Upper lobe of right lung (tissue), 1 donor: ENCODE measurements at regions not wholly inside any gene's neighbourhood (a gene's known extent, or its start where the extent isn't known, plus 50 kb on each side); places are given as distances from the start of the nearest gene placed in this dataset.

Experiments used
- ATAC-seq: fragments of 200-7000 bp; cut with Tn5 transposase; one replicate; pipeline ENCODE4 v1.9.1; 2020; ENCODE audit warnings: mild to moderate bottlenecking, moderate library complexity
- DNase-seq: peaks from one replicate; pipeline ENCODE4 v3.0.0-alpha.2; 2020
- H3K27ac ChIP-seq: fragments of 200-600 bp; one replicate; pipeline ENCODE4 v1.8.0; 2022
- H3K27me3 ChIP-seq: fragments of 200-600 bp; one replicate; pipeline ENCODE4 v1.8.0; 2022; ENCODE audit warnings: mild to moderate bottlenecking
- H3K36me3 ChIP-seq: fragments of 200-600 bp; one replicate; pipeline ENCODE4 v1.8.0; 2022
- H3K4me1 ChIP-seq: fragments of 200-600 bp; one replicate; pipeline ENCODE4 v1.8.0; 2022
- H3K4me3 ChIP-seq: fragments of 200-600 bp; one replicate; pipeline ENCODE4 v1.8.0; 2022; ENCODE audit warnings: mild to moderate bottlenecking
- H3K9me3 ChIP-seq: fragments of 200-600 bp; one replicate; pipeline ENCODE4 v1.8.0; 2022
- intact Hi-C: fragments of 100-400 bp; cut with DNase I; formaldehyde crosslinking; loops from one replicate; pipeline ENCODE4 v1.11.0; 2022
- TF ChIP-seq, protein P1 (sequence below): fragments of 200-600 bp; IDR thresholded peaks from one replicate; pipeline ENCODE4 v1.8.0; 2022; ENCODE audit warnings: antibody characterized with exemption
- donor health status: DM: no; HTN: yes; CAD: no; lungs with severe emphysema.

DNA sequence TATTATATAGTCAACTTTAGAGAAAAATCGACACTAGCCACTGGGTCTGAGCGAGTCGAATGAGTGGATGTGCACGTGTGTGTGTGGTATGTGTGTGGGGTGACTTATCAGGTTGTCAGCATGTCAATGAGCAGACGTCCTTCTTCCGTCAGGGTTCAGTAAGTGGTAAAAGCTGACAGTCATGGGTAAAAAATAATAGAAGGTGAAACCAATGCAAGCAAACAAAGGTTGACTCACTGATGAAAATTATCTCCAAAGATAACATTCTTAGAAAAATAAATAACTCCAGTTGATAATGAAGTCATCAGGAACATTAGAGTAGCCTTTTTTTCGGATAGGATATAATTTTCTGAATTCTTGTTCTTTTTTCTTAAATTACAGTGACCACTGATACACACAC lies 243.8 kb upstream of the FOXQ1 start:
- Histone ChIP-seq H3K27ac (no peak overlapping the region), H3K4me1 (no peaks in the 10 kb centered on the region), H3K36me3 (no peaks in the 10 kb centered on the region), H3K27me3 (no peaks in the 10 kb centered on the region), H3K4me3 (no peak overlapping the region), H3K9me3 (no peaks in the 10 kb centered on the region)
- DNase-seq (no peak), ATAC-seq (no peak)
- TF ChIP-seq, protein P1, sequence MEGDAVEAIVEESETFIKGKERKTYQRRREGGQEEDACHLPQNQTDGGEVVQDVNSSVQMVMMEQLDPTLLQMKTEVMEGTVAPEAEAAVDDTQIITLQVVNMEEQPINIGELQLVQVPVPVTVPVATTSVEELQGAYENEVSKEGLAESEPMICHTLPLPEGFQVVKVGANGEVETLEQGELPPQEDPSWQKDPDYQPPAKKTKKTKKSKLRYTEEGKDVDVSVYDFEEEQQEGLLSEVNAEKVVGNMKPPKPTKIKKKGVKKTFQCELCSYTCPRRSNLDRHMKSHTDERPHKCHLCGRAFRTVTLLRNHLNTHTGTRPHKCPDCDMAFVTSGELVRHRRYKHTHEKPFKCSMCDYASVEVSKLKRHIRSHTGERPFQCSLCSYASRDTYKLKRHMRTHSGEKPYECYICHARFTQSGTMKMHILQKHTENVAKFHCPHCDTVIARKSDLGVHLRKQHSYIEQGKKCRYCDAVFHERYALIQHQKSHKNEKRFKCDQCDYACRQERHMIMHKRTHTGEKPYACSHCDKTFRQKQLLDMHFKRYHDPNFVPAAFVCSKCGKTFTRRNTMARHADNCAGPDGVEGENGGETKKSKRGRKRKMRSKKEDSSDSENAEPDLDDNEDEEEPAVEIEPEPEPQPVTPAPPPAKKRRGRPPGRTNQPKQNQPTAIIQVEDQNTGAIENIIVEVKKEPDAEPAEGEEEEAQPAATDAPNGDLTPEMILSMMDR, result no peak
- intact Hi-C loops, result no loop called here

DNA sequence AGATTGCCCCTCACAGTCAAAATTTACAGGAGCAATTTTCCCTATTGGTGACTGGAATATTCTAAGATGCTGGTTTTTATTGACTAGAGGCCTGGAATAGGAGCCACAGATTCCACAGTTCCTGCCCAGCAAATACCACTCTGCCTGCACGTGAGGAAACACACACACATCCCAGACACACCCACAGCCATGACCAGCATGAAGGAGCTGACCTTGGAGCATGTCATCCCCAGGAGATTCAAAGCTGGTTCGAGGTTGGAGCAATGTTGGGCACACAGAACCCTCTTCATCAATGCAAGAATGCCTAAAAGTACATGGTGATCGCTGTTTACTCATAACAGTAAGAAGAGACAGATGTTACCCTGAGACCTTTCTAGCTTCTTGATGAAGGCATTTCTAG lies 244.6 kb upstream of the FOXQ1 start:
- intact Hi-C loops, result no loop called here
- Histone ChIP-seq H3K4me1 (no peaks in the 10 kb centered on the region), H3K36me3 (no peaks in the 10 kb centered on the region), H3K27me3 (no peaks in the 10 kb centered on the region), H3K9me3 (no peaks in the 10 kb centered on the region), H3K4me3 (no peak overlapping the region), H3K27ac (no peak overlapping the region)
- no peak for DNase-seq
- TF ChIP-seq, protein P1, result no peak
- ATAC-seq, result no peak

DNA sequence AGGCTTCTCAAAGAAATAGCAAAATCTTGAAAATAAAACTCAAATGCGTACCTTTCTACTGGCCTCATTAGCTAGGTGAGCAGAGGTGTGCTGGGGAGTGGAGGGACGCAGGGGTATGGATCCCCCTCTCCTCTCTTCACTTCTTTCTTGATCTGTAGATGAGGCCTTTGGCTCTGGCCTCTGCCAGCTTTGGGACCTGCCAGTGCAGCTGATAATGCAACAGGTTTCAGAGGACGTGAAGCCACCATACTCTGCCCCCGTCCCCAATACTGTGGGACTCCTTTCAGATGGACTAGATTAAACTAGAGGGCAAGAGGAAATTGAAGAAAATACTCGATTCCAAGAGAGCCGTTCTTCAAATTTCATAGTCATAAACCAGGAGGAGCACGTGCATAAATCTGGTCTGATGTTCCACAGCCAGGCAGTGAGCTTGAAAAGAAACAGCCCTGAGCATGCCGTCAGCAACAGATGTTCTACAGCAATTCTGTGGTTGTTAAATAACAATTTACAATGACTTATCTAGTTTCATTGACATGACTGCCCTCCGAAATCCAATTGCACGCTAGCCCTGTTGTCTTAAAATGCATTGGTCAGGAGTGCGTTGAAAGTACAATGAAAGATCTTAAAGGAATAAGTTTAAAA lies 245.3 kb upstream of the FOXQ1 start:
- no peaks in the 10 kb centered on the region for H3K27me3 ChIP-seq
- H3K9me3 ChIP-seq, result no peaks in the 10 kb centered on the region
- H3K27ac ChIP-seq, result no peak overlapping the region
- ATAC-seq (no peak), DNase-seq (no peak)
- TF ChIP-seq, protein P1, result no peak
- no peaks in the 10 kb centered on the region for H3K4me1 ChIP-seq
- H3K36me3 ChIP-seq, result no peaks in the 10 kb centered on the region
- intact Hi-C loops, result no loop called here
- no peak overlapping the region for H3K4me3 ChIP-seq

DNA sequence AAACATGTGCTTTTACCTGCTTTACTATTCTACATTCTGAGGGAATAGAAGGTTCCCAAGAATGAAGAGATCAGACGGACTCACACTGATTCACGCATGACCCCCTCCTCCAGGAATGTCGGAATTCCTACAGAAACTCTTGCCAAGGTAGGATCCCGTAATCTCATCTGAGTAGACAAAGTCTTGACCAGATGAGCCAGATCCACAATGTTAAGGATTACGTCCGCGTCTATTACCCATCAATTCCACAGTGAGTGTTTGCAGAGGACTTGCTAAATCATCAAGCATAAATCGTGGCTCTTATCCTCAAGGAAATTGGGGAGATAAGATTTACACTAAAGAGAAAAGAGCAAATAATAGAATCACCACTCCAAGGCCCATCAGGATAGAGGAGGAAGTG lies 245.9 kb upstream of the FOXQ1 start:
- Histone ChIP-seq H3K27me3 (no peaks in the 10 kb centered on the region), H3K9me3 (no peaks in the 10 kb centered on the region), H3K36me3 (no peaks in the 10 kb centered on the region), H3K4me1 (no peaks in the 10 kb centered on the region), H3K27ac (no peak overlapping the region), H3K4me3 (no peak overlapping the region)
- intact Hi-C loops, result no loop called here
- DNase-seq, result no peak
- ATAC-seq, result no peak
- TF ChIP-seq, protein P1, result no peak

DNA sequence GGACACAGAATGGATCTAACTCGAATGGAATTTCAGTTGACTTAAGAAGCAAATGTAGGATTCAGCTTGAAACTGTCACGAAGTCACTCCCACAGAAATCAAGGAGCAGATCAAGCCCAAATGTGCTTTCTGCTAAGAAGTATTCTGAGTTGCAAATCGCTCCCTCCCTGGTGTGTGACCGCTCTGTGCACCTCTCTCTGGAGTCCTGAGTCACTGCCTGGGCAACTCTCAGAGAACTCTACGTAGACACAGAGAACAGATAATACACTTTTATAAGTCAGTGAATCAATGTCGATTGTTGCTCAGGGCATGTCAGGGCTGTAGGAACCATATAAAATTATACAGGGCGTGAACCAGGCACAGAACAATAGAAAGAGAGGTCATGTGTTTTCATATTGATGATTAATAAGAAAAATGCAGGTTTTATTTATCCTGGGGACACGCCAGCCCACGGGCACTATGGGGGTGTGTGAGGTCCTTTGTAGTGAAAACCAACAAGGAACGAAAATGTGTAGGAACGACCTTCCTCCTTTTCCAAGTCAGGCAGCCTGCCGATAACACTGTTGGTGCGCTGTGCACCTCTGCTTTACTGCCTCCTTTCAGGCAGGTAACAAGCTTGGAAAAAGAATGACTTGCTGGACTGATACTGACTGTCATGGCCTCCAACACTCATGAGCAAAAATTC lies 248.1 kb upstream of the FOXQ1 start:
- Histone ChIP-seq H3K27ac (no peak overlapping the region), H3K4me3 (no peak overlapping the region), H3K4me1 (no peaks in the 10 kb centered on the region), H3K27me3 (no peaks in the 10 kb centered on the region), H3K9me3 (no peaks in the 10 kb centered on the region), H3K36me3 (no peaks in the 10 kb centered on the region)
- TF ChIP-seq, protein P1, result no peak
- no peak for ATAC-seq
- DNase-seq, result no peak
- intact Hi-C loops, result no loop called here
